ENCODE measurements at regions not wholly inside any gene's neighbourhood (a gene's known extent, or its start where the extent isn't known, plus 50 kb on each side); places are given as distances from the start of the nearest gene placed in this dataset.

DNA sequence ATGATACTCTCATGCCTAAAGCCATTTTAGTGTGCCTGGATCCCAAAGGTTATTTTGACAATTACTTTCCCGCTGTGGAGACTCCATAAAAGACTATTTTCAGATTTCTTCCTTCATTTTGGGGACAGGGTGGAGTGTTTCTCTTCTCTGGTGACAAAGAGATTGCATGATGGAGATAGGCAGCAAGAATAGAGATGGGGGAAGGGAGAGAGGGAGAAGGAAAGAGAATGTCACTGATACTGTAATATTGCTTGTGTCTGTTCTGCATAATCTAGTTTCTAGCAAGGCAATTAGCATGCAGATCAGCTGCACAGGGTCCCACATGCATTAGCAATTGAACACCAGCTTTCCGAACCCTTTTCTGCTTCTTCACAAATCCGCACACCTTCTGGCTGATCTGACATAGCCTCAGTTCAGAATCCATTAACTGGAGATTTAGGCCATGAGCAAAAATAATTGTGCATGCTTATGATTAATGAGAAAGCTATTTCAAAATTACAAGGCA lies 222.4 kb downstream of the OXSM start:
- Histone ChIP-seq H2AFZ (ENCODE audit: low read depth, low read length) (no peak overlapping the region), H3K9me3 (replicated peaks; ENCODE audit: control insufficient read depth, insufficient read depth, low read depth, low read length) (no peaks in the 10 kb centered on the region), H3K4me1 (replicated peaks in 1 of 2; ENCODE audit: control insufficient read depth in 2 of 2, insufficient read depth in 2 of 2, low read length in 2 of 2) (no peaks in the 10 kb centered on the region), H3K27ac (ENCODE audit: extremely low read depth, low read depth, low read length) (no peak overlapping the region), H3K4me2 (ENCODE audit: insufficient read depth, low read length) (no peak overlapping the region), H3K9ac (ENCODE audit: insufficient read depth in 1 of 2, low read depth in 2 of 2, low read length in 2 of 2) (no peak overlapping the region), H3K79me2 (ENCODE audit: control insufficient read depth, insufficient read depth, low read length) (no peaks in the 10 kb centered on the region), H3K36me3 (ENCODE audit: control insufficient read depth, insufficient read depth, low read length) (no peaks in the 10 kb centered on the region), H4K20me1 (replicated peaks; ENCODE audit: control insufficient read depth, insufficient read depth, low read length) (no peaks in the 10 kb centered on the region), H3K27me3 (ENCODE audit: control insufficient read depth in 2 of 2, insufficient read depth in 2 of 2, low read length in 2 of 2) (no peaks in the 10 kb centered on the region), H3K4me3 (no peak overlapping the region), H3K9me1 (ENCODE audit: control insufficient read depth, insufficient read depth, low read length) (no peaks in the 10 kb centered on the region)
- ChIA-PET POLR2A (no interaction called here), CTCF (ENCODE audit: low intra/inter-chr PET ratio) (no interaction called here)
- FAIRE-seq, result no peak
- ATAC-seq, result no peak
- no TSS peak for BruUV-seq (replicated peaks)
- TF ChIP-seq, protein P1, sequence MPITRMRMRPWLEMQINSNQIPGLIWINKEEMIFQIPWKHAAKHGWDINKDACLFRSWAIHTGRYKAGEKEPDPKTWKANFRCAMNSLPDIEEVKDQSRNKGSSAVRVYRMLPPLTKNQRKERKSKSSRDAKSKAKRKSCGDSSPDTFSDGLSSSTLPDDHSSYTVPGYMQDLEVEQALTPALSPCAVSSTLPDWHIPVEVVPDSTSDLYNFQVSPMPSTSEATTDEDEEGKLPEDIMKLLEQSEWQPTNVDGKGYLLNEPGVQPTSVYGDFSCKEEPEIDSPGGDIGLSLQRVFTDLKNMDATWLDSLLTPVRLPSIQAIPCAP (CRISPR knock-in tag; IDR thresholded peaks at IDR 0.05; ENCODE audit: borderline replicate concordance), result no peak
- TF ChIP-seq, protein P2, sequence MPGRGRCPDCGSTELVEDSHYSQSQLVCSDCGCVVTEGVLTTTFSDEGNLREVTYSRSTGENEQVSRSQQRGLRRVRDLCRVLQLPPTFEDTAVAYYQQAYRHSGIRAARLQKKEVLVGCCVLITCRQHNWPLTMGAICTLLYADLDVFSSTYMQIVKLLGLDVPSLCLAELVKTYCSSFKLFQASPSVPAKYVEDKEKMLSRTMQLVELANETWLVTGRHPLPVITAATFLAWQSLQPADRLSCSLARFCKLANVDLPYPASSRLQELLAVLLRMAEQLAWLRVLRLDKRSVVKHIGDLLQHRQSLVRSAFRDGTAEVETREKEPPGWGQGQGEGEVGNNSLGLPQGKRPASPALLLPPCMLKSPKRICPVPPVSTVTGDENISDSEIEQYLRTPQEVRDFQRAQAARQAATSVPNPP (IDR thresholded peaks at IDR 0.05; ENCODE audit: borderline replicate concordance, insufficient read depth, insufficient read length), result no peak
- TF ChIP-seq ZKSCAN8 (CRISPR knock-in tag; IDR thresholded peaks at IDR 0.05) (no peak), LARP7 (IDR thresholded peaks at IDR 0.05) (no peak)
- in situ Hi-C loops (cut with MboI), result no loop called here
- intact Hi-C loops (cut with micrococcal nuclease), result no loop called here
- DNase-seq (ENCODE audit: extremely low read depth in 1 of 4, low spot score in 3 of 4), result no peak
- WGBS (ENCODE audit: insufficient coverage, low coverage, missing lambda C conversion rate), result 2% methylated on average over 3 of the region's 3 CpGs

Measured in K562 (cell line).